Uterus (tissue), 3 donors: ENCODE measurements at regions not wholly inside any gene's neighbourhood (a gene's known extent, or its start where the extent isn't known, plus 50 kb on each side); places are given as distances from the start of the nearest gene placed in this dataset.

Experiments used
- DNase-seq, 2 donors: peaks; one replicate each; pipeline ENCODE4 v3.0.0-alpha.2; 2019 to 2020
- H3K27ac ChIP-seq, 2 donors: fragments of 200-600 bp; sonication (generic); 1 replicate in 1 of 2; 2 replicates in 1 of 2; pipeline ENCODE4 v1.5.1; 2016 to 2018
- H3K27me3 ChIP-seq, 2 donors: fragments of 200-600 bp; sonication (generic); one replicate each; pipeline ENCODE4 v1.5.1; 2018 to 2019; ENCODE audit warnings: control low read depth in 1 of 2
- H3K36me3 ChIP-seq, 2 donors: fragments of 200-600 bp; sonication (generic); one replicate each; pipeline ENCODE4 v1.5.1; 2019; ENCODE audit warnings: control low read depth in 1 of 2
- H3K4me1 ChIP-seq, 2 donors: fragments of 200-600 bp; sonication (generic); one replicate each; pipeline ENCODE4 v1.5.1; 2018 to 2019; ENCODE audit warnings: control low read depth in 1 of 2
- H3K4me3 ChIP-seq, 2 donors: fragments of 200-600 bp; sonication (generic); 1 replicate in 1 of 2; 2 replicates in 1 of 2; pipeline ENCODE4 v1.5.1; 2018 to 2019; ENCODE audit warnings: mild to moderate bottlenecking in 1 of 2
- H3K9me3 ChIP-seq, 2 donors: fragments of 200-600 bp; sonication (generic); one replicate each; pipeline ENCODE4 v1.5.1; 2019; ENCODE audit warnings: control low read depth in 1 of 2
- CTCF ChIP-seq, 4 experiments: fragments of 200-600 bp in 2 of 4; fragments of 450-650 bp in 2 of 4; sonication (generic) in 2 of 4; IDR thresholded peaks; one replicate each; pipeline ENCODE4 v1.5.1; 2016 to 2019; ENCODE audit warnings: antibody characterized with exemption in 4 of 4, mild to moderate bottlenecking in 2 of 4, moderate library complexity in 1 of 4
- POLR2A ChIP-seq, 2 donors: fragments of 450-650 bp; IDR thresholded peaks; one replicate each; pipeline ENCODE4 v1.6.1; 2016; ENCODE audit warnings: antibody characterized with exemption in 2 of 2, mild to moderate bottlenecking in 1 of 2, moderate library complexity in 1 of 2
- intact Hi-C: fragments of 100-400 bp; cut with DNase I; formaldehyde crosslinking; loops from one replicate; pipeline ENCODE4 v1.15.1; 2023; ENCODE audit warnings: low total_unique reads
- donor health status: DM: yes; HTN: yes; CAD: no.

GRCh38 chr3:162487138-162487537 lies 990.5 kb downstream of the OTOL1 start:
- Histone ChIP-seq H3K9me3 (no peaks in the 10 kb centered on the region), H3K27me3 (no peaks in the 10 kb centered on the region), H3K36me3 (no peaks in the 10 kb centered on the region), H3K4me3 (no peak overlapping the region), H3K4me1 (no peaks in the 10 kb centered on the region), H3K27ac (no peak overlapping the region)
- intact Hi-C loops = no loop called here
- TF ChIP-seq POLR2A (IDR thresholded peaks at IDR 0.05) (no peak), CTCF (IDR thresholded peaks at IDR 0.05) (no peak)
- no peak for DNase-seq

GRCh38 chr3:162489853-162490252 lies 993.2 kb downstream of the OTOL1 start:
- no peaks in the 10 kb centered on the region for H3K9me3 ChIP-seq
- intact Hi-C loops = no loop called here
- no peaks in the 10 kb centered on the region for H3K36me3 ChIP-seq
- no peaks in the 10 kb centered on the region for H3K27me3 ChIP-seq
- no peak for TF ChIP-seq CTCF (IDR thresholded peaks at IDR 0.05)
- no peaks in the 10 kb centered on the region for H3K4me1 ChIP-seq
- DNase-seq = no peak
- no peak overlapping the region for H3K27ac ChIP-seq
- H3K4me3 ChIP-seq = no peak overlapping the region

DNA sequence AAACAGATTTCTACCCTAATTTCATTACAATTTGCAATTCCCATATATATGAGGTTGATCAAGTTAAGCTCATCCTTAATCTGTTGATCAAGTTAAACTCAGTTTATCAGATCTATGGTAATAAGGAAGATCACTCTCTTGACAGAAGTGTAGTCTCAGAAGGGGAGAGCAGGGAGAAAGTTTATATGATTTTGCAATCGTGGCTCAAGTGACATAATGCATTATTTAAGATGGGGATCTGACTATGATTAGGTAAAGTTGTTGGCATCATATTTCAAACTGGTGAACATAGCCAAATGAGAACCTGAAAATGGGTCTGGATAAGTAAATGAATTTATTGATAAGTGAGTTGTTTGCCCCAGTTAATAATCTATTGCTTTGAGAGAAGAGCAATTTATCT lies 995.3 kb downstream of the OTOL1 start:
- no peak overlapping the region for H3K4me3 ChIP-seq
- H3K36me3 ChIP-seq = no peaks in the 10 kb centered on the region
- intact Hi-C loops = no loop called here
- DNase-seq = no peak
- H3K4me1 ChIP-seq = no peaks in the 10 kb centered on the region
- no peaks in the 10 kb centered on the region for H3K27me3 ChIP-seq
- no peak overlapping the region for H3K27ac ChIP-seq
- TF ChIP-seq CTCF (IDR thresholded peaks at IDR 0.05) (no peak), POLR2A (IDR thresholded peaks at IDR 0.05) (no peak)
- H3K9me3 ChIP-seq = no peaks in the 10 kb centered on the region

DNA sequence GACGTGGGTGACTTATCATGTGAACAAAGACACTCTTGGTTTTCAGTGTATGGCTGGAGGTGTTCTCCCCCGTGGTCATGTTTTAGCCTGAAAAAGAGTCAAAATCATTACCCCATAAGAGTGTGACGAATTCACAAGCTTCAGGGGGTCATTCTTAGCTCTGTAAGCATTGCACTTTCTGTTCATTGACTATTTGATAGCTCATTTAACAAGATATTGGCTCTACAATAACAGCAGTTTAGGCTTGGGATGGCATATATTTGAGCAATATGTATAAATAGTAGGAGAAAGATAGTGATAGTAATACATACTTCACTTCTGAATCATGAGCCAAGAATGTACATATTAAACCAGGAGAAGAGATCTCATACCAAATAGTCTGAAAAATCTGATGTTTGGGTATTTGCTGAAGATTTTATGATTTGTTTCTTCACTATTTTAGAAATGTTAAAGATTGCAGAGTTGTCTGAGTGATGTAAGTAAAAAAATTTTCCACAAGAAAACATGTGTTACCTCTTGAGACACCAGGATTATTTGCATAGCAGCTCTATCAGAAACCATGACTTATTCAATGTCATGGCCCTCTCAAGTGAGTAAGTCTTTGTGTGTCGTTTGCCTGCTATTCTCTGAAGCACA lies 996.0 kb downstream of the OTOL1 start:
- Histone ChIP-seq H3K4me3 (no peak overlapping the region), H3K4me1 (no peaks in the 10 kb centered on the region), H3K27me3 (no peaks in the 10 kb centered on the region), H3K36me3 (no peaks in the 10 kb centered on the region), H3K9me3 (no peaks in the 10 kb centered on the region), H3K27ac (no peak overlapping the region)
- TF ChIP-seq POLR2A (IDR thresholded peaks at IDR 0.05) (no peak), CTCF (IDR thresholded peaks at IDR 0.05) (no peak)
- DNase-seq = no peak
- intact Hi-C loops = no loop called here

- no peak for TF ChIP-seq POLR2A (IDR thresholded peaks at IDR 0.05)
- no peak for TF ChIP-seq CTCF (IDR thresholded peaks at IDR 0.05)
- DNase-seq = no peak
- H3K4me3 ChIP-seq = no peak overlapping the region
- H3K4me1 ChIP-seq = no peaks in the 10 kb centered on the region
- H3K27ac ChIP-seq = no peak overlapping the region
- H3K9me3 ChIP-seq = no peaks in the 10 kb centered on the region
- H3K27me3 ChIP-seq = no peaks in the 10 kb centered on the region
- H3K36me3 ChIP-seq = no peaks in the 10 kb centered on the region
- intact Hi-C loops = no loop called here
Observed at GRCh38 chr3:162498626-162499025, 1002.0 kb downstream of the OTOL1 start.
